Calu3 (cell line): ENCODE measurements at regions not wholly inside any gene's neighbourhood (a gene's known extent, or its start where the extent isn't known, plus 50 kb on each side); places are given as distances from the start of the nearest gene placed in this dataset.
"Not testable (repeated sequence)": the region's sequence is repeated elsewhere in the genome, so short reads cannot be mapped to it uniquely, and the experiment has no call there.

Experiments used
- BruUV-seq: library from RNA; stranded (reverse); fragments of 400-500 nt; replicated peaks from 2 replicates; lab custom pipeline; 2021; lab: Mats Ljungman, UMichigan
- CTCF ChIA-PET: fragments of 300-600 bp; sonication (Branson Sonifier 250); formaldehyde crosslinking; loops from one replicate; lab custom pipeline; 2022; ENCODE audit warnings: antibody characterized with exemption; lab: Charles Lee
- DNase-seq: peaks from one replicate; pipeline ENCODE4 v3.0.0; 2022
- H3K27ac Mint-ChIP-seq: one replicate; pipeline ENCODE4 v1.8.0; 2022; ENCODE audit warnings: mixed read lengths; ENCODE audit not compliant: unreplicated experiment
- H3K27me3 Mint-ChIP-seq: one replicate; pipeline ENCODE4 v1.8.0; 2022; ENCODE audit warnings: mixed read lengths; ENCODE audit not compliant: unreplicated experiment
- H3K36me3 Mint-ChIP-seq: one replicate; pipeline ENCODE4 v1.8.0; 2022; ENCODE audit warnings: mild to moderate bottlenecking, moderate library complexity, mixed read lengths; ENCODE audit not compliant: insufficient read depth, unreplicated experiment
- H3K4me1 Mint-ChIP-seq: one replicate; pipeline ENCODE4 v1.8.0; 2022; ENCODE audit warnings: mild to moderate bottlenecking, low read depth, mixed read lengths; ENCODE audit not compliant: unreplicated experiment
- H3K4me3 Mint-ChIP-seq: one replicate; pipeline ENCODE4 v1.8.0; 2022; ENCODE audit warnings: mild to moderate bottlenecking, low read depth, moderate library complexity, mixed read lengths; ENCODE audit not compliant: unreplicated experiment
- H3K9me3 Mint-ChIP-seq: one replicate; pipeline ENCODE4 v1.8.0; 2022; ENCODE audit warnings: low read depth, mixed read lengths; ENCODE audit not compliant: unreplicated experiment
- CTCF ChIP-seq: fragments of 200-600 bp; IDR thresholded peaks from one replicate; pipeline ENCODE4 v1.8.0; 2022; ENCODE audit warnings: antibody characterized with exemption; ENCODE audit not compliant: unreplicated experiment
- intact Hi-C: fragments of 100-400 bp; cut with micrococcal nuclease; formaldehyde crosslinking; loops from one replicate; pipeline ENCODE4 v1.10.0; 2022; ENCODE audit not compliant: unreplicated experiment

DNA sequence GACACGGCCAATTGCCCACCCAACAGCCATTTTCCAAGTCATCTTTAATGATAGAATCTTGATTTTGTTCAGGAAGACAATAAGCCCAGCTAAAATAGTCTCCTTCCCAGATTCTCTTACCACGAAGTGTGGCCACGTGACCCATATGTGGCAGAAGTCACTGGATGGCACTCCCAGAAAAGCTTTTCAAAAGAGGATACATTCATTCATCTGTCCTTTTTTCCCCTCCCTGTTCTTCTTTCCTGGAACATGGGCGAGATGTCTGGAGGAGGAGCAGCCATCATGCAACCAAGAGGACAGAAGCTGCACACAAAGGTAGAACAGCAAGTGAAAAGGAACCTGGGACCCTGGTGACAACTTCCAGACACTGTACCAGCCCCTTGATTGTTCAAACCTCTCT, 174.7 kb downstream of the UACA start:
- Mint-ChIP-seq H3K4me3 (no peak overlapping the region), H3K4me1 (peaks cover 11% of the 10 kb centered on the region), H3K9me3 (peaks cover 8% of the 10 kb centered on the region), H3K36me3 (no peaks in the 10 kb centered on the region), H3K27me3 (no peaks in the 10 kb centered on the region), H3K27ac (no peak overlapping the region)
- intact Hi-C loops = loop anchor here (10.0 kb wide), 1 partner anchor 154 kb away; no protein-coding TSS in a partner anchor
- TF ChIP-seq CTCF = no peak
- no TSS peak for BruUV-seq
- CTCF ChIA-PET = no interaction called here
- DNase-seq = no peak

- H3K9me3 Mint-ChIP-seq = peaks cover 6% of the 10 kb centered on the region
- H3K4me1 Mint-ChIP-seq = peaks cover 11% of the 10 kb centered on the region
- no TSS peak for BruUV-seq
- no peaks in the 10 kb centered on the region for H3K36me3 Mint-ChIP-seq
- H3K27ac Mint-ChIP-seq = no peak overlapping the region
- H3K4me3 Mint-ChIP-seq = no peak overlapping the region
- intact Hi-C loops = loop anchor here (10.0 kb wide), 1 partner anchor 153 kb away; no protein-coding TSS in a partner anchor
- CTCF ChIA-PET = no interaction called here
- no peak for DNase-seq
- no peak for TF ChIP-seq CTCF
- no peaks in the 10 kb centered on the region for H3K27me3 Mint-ChIP-seq
Measured at GRCh38 chr15:70587896-70588567, 175.3 kb downstream of the UACA start.

DNA sequence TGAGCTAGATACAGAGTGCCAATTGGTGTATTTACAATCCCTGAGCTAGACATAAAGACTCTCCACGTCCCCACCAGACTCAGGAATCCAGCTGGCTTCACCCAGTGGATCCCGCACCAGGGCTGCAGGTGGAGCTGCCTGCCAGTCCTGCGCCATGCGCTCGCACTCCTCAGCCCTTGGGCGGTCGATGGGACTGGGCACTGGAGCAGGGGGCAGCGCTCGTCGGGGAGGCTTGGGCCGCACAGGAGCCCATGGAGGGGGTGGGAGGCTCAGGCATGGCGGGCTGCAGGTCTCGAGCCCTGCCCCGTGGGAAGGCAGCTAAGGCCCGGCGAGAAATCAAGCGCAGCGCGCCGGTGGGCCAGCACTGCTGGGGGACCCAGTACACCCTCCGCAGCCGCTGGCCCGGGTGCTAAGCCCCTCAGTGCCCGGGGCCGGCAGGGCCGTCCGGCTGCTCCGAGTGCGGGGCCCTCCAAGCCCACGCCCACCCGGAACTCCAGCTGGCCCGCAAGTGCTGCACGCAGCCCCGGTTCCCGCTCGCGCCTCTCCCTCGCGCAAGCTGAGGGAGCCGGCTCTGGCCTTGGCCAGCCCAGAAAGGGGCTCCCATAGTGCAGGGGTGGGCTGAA, 176.2 kb downstream of the UACA start:
- not testable (repeated sequence) for H3K9me3 Mint-ChIP-seq, H3K27me3 Mint-ChIP-seq
- CTCF ChIA-PET = interaction anchor here (1.0 to 2.4 kb wide), 3 partner anchors 11 to 1106 kb away, joined by 3 to 7 read pairs (median 3); no protein-coding TSS in a partner anchor

GRCh38 chr15:70586241-70586640, 177.1 kb downstream of the UACA start:
- H3K27me3 Mint-ChIP-seq = no peaks in the 10 kb centered on the region
- TF ChIP-seq CTCF = no peak
- H3K4me3 Mint-ChIP-seq = peak overlapping the region; percentile 73
- H3K9me3 Mint-ChIP-seq = peaks cover under 1% of the 10 kb centered on the region
- DNase-seq = no peak
- H3K4me1 Mint-ChIP-seq = peaks cover 11% of the 10 kb centered on the region
- no peaks in the 10 kb centered on the region for H3K36me3 Mint-ChIP-seq
- intact Hi-C loops = loop anchor here (10.0 kb wide), 1 partner anchor 151 kb away; no protein-coding TSS in a partner anchor
- CTCF ChIA-PET = interaction anchor here (1.0 to 2.4 kb wide), 3 partner anchors 10 to 1105 kb away, joined by 3 to 7 read pairs (median 3); no protein-coding TSS in a partner anchor
- H3K27ac Mint-ChIP-seq = no peak overlapping the region
- no TSS peak for BruUV-seq

More for the DNA sequence above, 176.2 kb downstream of the UACA start:
- DNase-seq, H3K27ac Mint-ChIP-seq, H3K4me3 Mint-ChIP-seq, H3K36me3 Mint-ChIP-seq, BruUV-seq: not testable (repeated sequence)
- H3K4me1 Mint-ChIP-seq = peaks cover 11% of the 10 kb centered on the region
- intact Hi-C loops = loop anchor here (10.0 kb wide), 1 partner anchor 152 kb away; no protein-coding TSS in a partner anchor
